Astrocyte of the cerebellum (primary cell): ENCODE measurements at regions not wholly inside any gene's neighbourhood (a gene's known extent, or its start where the extent isn't known, plus 50 kb on each side); places are given as distances from the start of the nearest gene placed in this dataset.
"Not testable (repeated sequence)": the region's sequence is repeated elsewhere in the genome, so short reads cannot be mapped to it uniquely, and the experiment has no call there.

ENCODE experiments used
- DNase-seq: peaks from one replicate; pipeline ENCODE4 v3.0.0-alpha.2; 2011; ENCODE audit warnings: low read depth
- H3K4me3 ChIP-seq: 2 replicates; pipeline ENCODE4 v1.5.1; 2011; ENCODE audit warnings: mild to moderate bottlenecking, low read depth, low read length, moderate library complexity
- in situ Hi-C: cut with HindIII; loops from 2 replicates; pipeline ENCODE4 v1.10.0; 2017; ENCODE audit warnings: low sequenced_read_pairs
- TF ChIP-seq, protein P1 (sequence below): IDR thresholded peaks from 2 replicates; pipeline ENCODE4 v1.5.1; 2012; ENCODE audit warnings: low read length, low read depth, moderate library complexity, mild to moderate bottlenecking; ENCODE audit errors: missing control alignments

DNA sequence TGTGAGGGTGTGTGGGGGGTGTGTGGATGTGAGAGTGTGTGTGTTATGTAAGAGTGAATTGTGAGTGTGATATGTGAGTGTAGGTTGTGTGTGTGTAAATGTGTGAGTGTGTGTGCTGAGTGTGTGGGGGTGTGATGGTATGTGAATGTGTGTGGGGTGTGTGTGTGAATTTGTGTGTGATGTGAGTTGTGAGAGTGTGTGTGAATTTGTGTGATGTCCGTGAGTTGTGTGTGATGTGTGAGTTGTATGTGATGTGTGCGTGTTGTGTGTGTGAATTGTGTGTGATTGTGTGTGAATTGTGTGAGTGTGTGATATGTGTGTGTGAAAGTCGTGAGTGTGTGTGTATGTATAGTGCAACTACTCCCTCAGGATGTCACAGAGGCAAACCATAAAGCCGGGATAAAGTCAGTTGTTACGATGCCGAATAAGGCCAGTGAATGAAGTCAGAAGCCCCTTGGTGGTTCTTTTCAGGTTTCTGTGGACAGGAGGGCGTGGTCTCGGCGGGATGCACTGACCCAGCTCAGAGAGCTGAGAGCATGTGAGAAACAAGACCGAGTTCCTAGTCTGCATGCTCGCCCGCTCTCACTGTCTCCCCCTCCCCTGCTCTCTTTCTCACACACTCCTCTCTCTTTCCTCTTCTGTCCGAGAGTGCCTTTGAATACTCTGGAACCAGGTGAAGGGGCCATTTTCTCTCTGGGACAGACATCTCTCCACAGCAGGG lies 71.8 kb upstream of the MAX start:
- in situ Hi-C loops: loop anchor here (25.0 kb wide), 1 partner anchor 788 kb away; no protein-coding TSS in a partner anchor
- H3K4me3 ChIP-seq: no peak overlapping the region
- DNase-seq: no peak
- TF ChIP-seq, protein P1, sequence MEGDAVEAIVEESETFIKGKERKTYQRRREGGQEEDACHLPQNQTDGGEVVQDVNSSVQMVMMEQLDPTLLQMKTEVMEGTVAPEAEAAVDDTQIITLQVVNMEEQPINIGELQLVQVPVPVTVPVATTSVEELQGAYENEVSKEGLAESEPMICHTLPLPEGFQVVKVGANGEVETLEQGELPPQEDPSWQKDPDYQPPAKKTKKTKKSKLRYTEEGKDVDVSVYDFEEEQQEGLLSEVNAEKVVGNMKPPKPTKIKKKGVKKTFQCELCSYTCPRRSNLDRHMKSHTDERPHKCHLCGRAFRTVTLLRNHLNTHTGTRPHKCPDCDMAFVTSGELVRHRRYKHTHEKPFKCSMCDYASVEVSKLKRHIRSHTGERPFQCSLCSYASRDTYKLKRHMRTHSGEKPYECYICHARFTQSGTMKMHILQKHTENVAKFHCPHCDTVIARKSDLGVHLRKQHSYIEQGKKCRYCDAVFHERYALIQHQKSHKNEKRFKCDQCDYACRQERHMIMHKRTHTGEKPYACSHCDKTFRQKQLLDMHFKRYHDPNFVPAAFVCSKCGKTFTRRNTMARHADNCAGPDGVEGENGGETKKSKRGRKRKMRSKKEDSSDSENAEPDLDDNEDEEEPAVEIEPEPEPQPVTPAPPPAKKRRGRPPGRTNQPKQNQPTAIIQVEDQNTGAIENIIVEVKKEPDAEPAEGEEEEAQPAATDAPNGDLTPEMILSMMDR: no peak

DNA sequence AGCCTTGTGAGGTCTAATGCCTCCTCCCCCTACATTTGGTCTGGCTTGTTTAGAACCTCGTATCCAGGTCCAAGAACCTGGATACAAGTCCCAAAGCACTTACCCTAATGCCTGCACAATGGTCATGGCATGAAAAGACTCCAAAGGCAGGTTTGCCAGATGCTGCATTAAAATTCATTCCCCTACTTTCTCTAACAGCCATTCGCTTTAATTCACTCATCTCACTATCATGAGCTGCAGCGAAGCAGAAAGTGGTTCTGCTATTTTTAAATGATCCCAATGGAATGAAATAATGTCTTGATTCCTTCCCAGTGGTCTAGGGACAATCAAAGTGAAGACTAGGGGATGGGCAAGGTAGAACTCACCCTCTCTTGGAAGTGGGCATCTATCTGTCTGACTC lies 72.5 kb upstream of the MAX start:
- no peak overlapping the region for H3K4me3 ChIP-seq
- no peak for DNase-seq
- TF ChIP-seq, protein P1: no peak
- in situ Hi-C loops: loop anchor here (25.0 kb wide), 1 partner anchor 788 kb away; no protein-coding TSS in a partner anchor

DNA sequence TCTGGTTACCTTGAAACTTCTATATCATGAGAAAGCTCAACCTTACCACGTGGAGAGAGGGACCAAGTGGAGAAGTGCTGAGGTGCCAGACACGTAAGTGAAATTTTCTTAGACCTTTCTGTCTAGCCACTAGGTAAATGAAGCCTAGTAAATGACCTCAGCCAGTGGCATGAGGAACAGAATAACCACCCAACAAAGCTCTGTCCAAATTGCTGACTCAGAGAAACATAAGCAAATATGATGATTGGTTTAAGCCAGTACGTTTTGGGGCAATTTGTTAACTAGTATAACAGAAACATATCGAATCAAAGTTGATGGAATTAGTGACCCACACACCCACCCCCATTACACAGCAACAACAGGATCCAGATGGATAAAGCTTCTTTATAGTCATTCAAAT lies 75.2 kb upstream of the MAX start:
- TF ChIP-seq, protein P1: no peak
- no peak overlapping the region for H3K4me3 ChIP-seq
- no peak for DNase-seq
- in situ Hi-C loops: no loop called here

- DNase-seq, H3K4me3 ChIP-seq, in situ Hi-C loops: not testable (repeated sequence)
These were observed 76.9 kb upstream of the MAX start for GRCh38 chr14:65179231-65179630.

DNA sequence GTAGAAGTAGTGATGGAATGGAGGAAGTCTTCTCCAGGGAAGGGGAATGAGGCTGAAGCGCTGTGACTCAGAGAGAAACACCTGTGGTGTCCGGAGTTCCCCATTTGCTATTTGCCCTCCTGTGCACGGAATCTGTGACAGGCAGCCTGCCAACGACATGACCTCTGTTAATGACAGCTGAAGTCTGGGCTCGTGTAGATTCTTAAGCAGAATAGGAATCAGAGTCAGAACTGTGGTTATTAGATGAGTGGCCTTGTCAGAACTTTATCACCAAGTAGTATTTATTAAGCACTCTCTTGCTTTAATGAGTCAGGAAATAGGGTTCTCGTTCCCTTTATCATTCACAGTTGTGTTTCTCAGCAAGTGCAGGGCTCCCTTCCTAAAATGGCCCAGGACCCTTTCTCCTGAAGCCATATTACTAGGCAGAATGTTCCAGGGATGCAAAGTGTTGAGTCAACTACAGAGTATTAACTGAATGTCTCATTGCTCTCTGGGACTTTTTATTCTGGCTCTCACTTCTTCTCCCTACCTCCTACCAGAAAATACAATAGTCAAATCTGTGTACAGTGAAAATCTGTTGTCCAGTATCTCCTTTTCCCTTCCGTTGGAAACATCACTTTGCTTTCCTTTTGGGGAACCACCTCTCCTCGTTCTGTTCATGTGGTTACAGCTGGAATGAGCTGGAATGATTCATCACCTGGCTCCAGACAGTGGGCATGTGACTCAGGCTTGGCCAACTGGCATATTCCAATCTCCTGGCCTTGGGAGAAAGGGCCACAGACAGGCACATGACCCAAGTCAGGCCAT lies 77.8 kb upstream of the MAX start:
- in situ Hi-C loops: no loop called here
- DNase-seq: peak; percentile 75
- H3K4me3 ChIP-seq: no peak overlapping the region
- TF ChIP-seq, protein P1: no peak

DNA sequence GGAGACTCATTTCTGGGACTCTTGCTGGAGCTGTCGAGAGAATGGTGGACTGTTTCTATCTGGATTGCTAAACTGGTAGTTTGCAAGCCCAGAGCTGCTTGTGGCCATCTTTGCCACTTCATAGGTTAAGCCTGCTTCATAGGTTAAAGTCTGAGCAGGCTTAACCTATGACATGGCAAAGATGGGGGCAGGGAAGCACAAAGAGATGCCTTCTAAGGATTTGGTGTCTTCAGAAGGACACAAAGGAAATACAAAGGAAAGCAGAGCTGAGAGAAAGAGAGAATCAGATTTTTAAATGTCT lies 78.4 kb upstream of the MAX start:
- H3K4me3 ChIP-seq: no peak overlapping the region
- no peak for DNase-seq
- TF ChIP-seq, protein P1: no peak
- in situ Hi-C loops: no loop called here
